SK-N-SH (cell line): ENCODE measurements at regions not wholly inside any gene's neighbourhood (a gene's known extent, or its start where the extent isn't known, plus 50 kb on each side); places are given as distances from the start of the nearest gene placed in this dataset.

Source experiments
- CTCF ChIA-PET: fragments of 300-600, 350-600 bp; formaldehyde crosslinking; extraction: SDS; loops from one replicate; lab custom pipeline; 2021; lab: Yijun Ruan, JAX
- POLR2A ChIA-PET: fragments of 350-600 bp; sonication (Branson Sonifier 250); formaldehyde crosslinking; extraction: SDS; loops from one replicate; lab custom pipeline; 2020; ENCODE audit warnings: antibody characterized with exemption, inconsistent platforms; lab: Yijun Ruan, JAX
- DNase-seq: peaks from one replicate; pipeline ENCODE4 v3.0.0; 2012
- H2AFZ ChIP-seq: fragments of 200-600 bp; sonication (generic); 2 replicates; pipeline ENCODE4 v1.8.1; 2016; ENCODE audit warnings: antibody characterized with exemption, mild to moderate bottlenecking, low read depth
- H3F3A ChIP-seq: fragments of 200-600 bp; sonication (generic); replicated peaks from 2 replicates; pipeline ENCODE3; 2016; ENCODE audit warnings: antibody characterized with exemption, mild to moderate bottlenecking; ENCODE audit not compliant: insufficient read depth
- H3K27ac ChIP-seq, 2 experiments: fragments of 200-500 bp in 1 of 2; fragments of 200-600 bp in 1 of 2; sonication (Bioruptor generic) in 1 of 2; sonication (generic), shearing (Covaris generic) in 1 of 2; 2 replicates each; pipeline versions ENCODE4 v1.5.1 to v1.6.1; 2014 to 2016; ENCODE audit warnings: low read depth in 2 of 2, inconsistent platforms in 1 of 2, low read length in 1 of 2, mild to moderate bottlenecking in 1 of 2, mixed read lengths in 1 of 2
- H3K27me3 ChIP-seq: fragments of 200-600 bp; sonication (generic), shearing (Covaris generic); 2 replicates; pipeline ENCODE4 v1.6.1; 2016; ENCODE audit warnings: mixed run types; ENCODE audit not compliant: insufficient read depth
- H3K36me3 ChIP-seq, 2 experiments: fragments of 200-500 bp in 1 of 2; fragments of 200-600 bp in 1 of 2; sonication (Bioruptor generic) in 1 of 2; sonication (generic) in 1 of 2; replicated peaks in 1 of 2; 2 replicates each; pipeline versions ENCODE3 to v1.5.1; 2014 to 2016; ENCODE audit warnings: low read length in 1 of 2, mild to moderate bottlenecking in 1 of 2; ENCODE audit not compliant: insufficient read depth in 2 of 2, control insufficient read depth in 1 of 2
- H3K4me1 ChIP-seq, 2 experiments: fragments of 200-500 bp in 1 of 2; fragments of 200-600 bp in 1 of 2; sonication (Bioruptor generic) in 1 of 2; sonication (generic), shearing (Covaris generic) in 1 of 2; 2 replicates each; pipeline versions ENCODE4 v1.5.1 to v1.6.1; 2014 to 2016; ENCODE audit warnings: low read depth in 1 of 2, low read length in 1 of 2, mixed run types in 1 of 2; ENCODE audit not compliant: insufficient read depth in 2 of 2, control insufficient read depth in 1 of 2
- H3K4me2 ChIP-seq: fragments of 200-600 bp; sonication (generic), shearing (Covaris generic); 2 replicates; pipeline ENCODE4 v1.6.1; 2017; ENCODE audit warnings: mixed run types
- H3K4me3 ChIP-seq, 2 experiments: fragments of 200-500 bp in 1 of 2; fragments of 200-600 bp in 1 of 2; sonication (Bioruptor generic) in 1 of 2; sonication (generic), shearing (Covaris generic) in 1 of 2; 2 replicates each; pipeline versions ENCODE4 v1.5.1 to v1.8.1; 2014 to 2016; ENCODE audit warnings: low read depth in 2 of 2, inconsistent platforms in 1 of 2, low read length in 1 of 2, mild to moderate bottlenecking in 1 of 2, mixed read lengths in 1 of 2, moderate library complexity in 1 of 2
- H3K79me2 ChIP-seq: fragments of 200-600 bp; sonication (generic); 2 replicates; pipeline ENCODE4 v1.8.1; 2017; ENCODE audit warnings: mild to moderate bottlenecking; ENCODE audit not compliant: insufficient read depth
- H3K9ac ChIP-seq: fragments of 200-600 bp; sonication (generic); 2 replicates; pipeline ENCODE4 v1.6.1; 2017; ENCODE audit warnings: mixed run types
- H3K9me2 ChIP-seq: fragments of 200-600 bp; sonication (generic); 2 replicates; pipeline ENCODE4 v1.6.1; 2017; ENCODE audit warnings: mixed run types
- H3K9me3 ChIP-seq: fragments of 200-600 bp; sonication (generic); 2 replicates; pipeline ENCODE4 v1.6.1; 2017; ENCODE audit warnings: mixed run types, mild to moderate bottlenecking, moderate library complexity
- H4K20me1 ChIP-seq: fragments of 200-600 bp; sonication (generic); 2 replicates; pipeline ENCODE4 v1.6.1; 2017; ENCODE audit warnings: mild to moderate bottlenecking, mixed run types; ENCODE audit not compliant: insufficient read depth
- ELF1 ChIP-seq: IDR thresholded peaks from 2 replicates; pipeline ENCODE4 v1.4.0; 2012
- EZH2phosphoT487 ChIP-seq: fragments of 200-600 bp; sonication (generic); IDR thresholded peaks from 2 replicates; pipeline ENCODE4 v1.6.1; 2017; ENCODE audit warnings: low read depth, mixed run types, mild to moderate bottlenecking, antibody characterized with exemption, moderate library complexity, borderline replicate concordance
- FOSL2 ChIP-seq: IDR thresholded peaks from 2 replicates; pipeline ENCODE4 v1.4.0; 2012; ENCODE audit warnings: low read depth, mild to moderate bottlenecking, moderate library complexity, borderline replicate concordance
- FOXJ3 ChIP-seq: sonication (generic); formaldehyde crosslinking; IDR thresholded peaks from 2 replicates; pipeline ENCODE4 v1.5.1; 2020; ENCODE audit warnings: mild to moderate bottlenecking, missing genetic modification reagents
- FOXM1 ChIP-seq: IDR thresholded peaks from 2 replicates; pipeline ENCODE4 v1.4.0; 2012; ENCODE audit warnings: low read depth, mild to moderate bottlenecking
- GABPA ChIP-seq: IDR thresholded peaks from 2 replicates; pipeline ENCODE4 v1.4.0; 2012; ENCODE audit warnings: low read depth, mild to moderate bottlenecking
- GATA2 ChIP-seq: sonication (generic); formaldehyde crosslinking; IDR thresholded peaks from 2 replicates; pipeline ENCODE4 v1.5.0; 2020; ENCODE audit warnings: mild to moderate bottlenecking, missing genetic modification reagents
- JUND ChIP-seq: IDR thresholded peaks from 2 replicates; pipeline ENCODE4 v1.4.0; 2012
- MEF2A ChIP-seq: IDR thresholded peaks from 2 replicates; pipeline ENCODE4 v1.4.0; 2012; ENCODE audit warnings: low read depth, borderline replicate concordance
- NRF1 ChIP-seq: IDR thresholded peaks from 2 replicates; pipeline ENCODE4 v1.6.1; 2012; ENCODE audit warnings: low read depth, mild to moderate bottlenecking, low read length
- PBX3 ChIP-seq: IDR thresholded peaks from 2 replicates; pipeline ENCODE4; 2012
- POLR2AphosphoS5 ChIP-seq: IDR thresholded peaks from 2 replicates; pipeline ENCODE4 v1.6.1; 2012; ENCODE audit warnings: low read depth, low read length
- RAD21 ChIP-seq: IDR thresholded peaks from 2 replicates; pipeline ENCODE4 v1.6.1; 2012; ENCODE audit warnings: mild to moderate bottlenecking, low read length
- RCOR1 ChIP-seq: fragments of 150-350 bp; IDR thresholded peaks from 2 replicates; pipeline ENCODE4 v1.6.1; 2017; ENCODE audit warnings: antibody characterized with exemption, low read length
- RFX5 ChIP-seq: IDR thresholded peaks from 2 replicates; pipeline ENCODE4 v1.6.1; 2012; ENCODE audit warnings: mild to moderate bottlenecking, improper control_type of control experiment, low read length
- RXRA ChIP-seq: IDR thresholded peaks from 2 replicates; pipeline ENCODE4 v1.4.0; 2012; ENCODE audit warnings: low read depth, mild to moderate bottlenecking, borderline replicate concordance
- SMC3 ChIP-seq: IDR thresholded peaks from 2 replicates; pipeline ENCODE4 v1.6.1; 2012; ENCODE audit warnings: low read depth, low read length, improper control_type of control experiment
- TCF12 ChIP-seq: IDR thresholded peaks from 2 replicates; pipeline ENCODE4 v1.4.0; 2012
- WGBS: methylation state at CpG from one replicate; pipeline ENCODE4 v1.1.6; 2017; ENCODE audit warnings: low lambda C conversion rate; 5-methylcytosine and 5-hydroxymethylcytosine counted together
- TF ChIP-seq, protein P1 (sequence below): fragments of 150-350 bp; IDR thresholded peaks from 2 replicates; pipeline ENCODE4 v1.6.1; 2017; ENCODE audit warnings: antibody characterized with exemption, low read length, low read depth, borderline replicate concordance

- H4K20me1 ChIP-seq = no peaks in the 10 kb centered on the region
- H3K27ac ChIP-seq = no peak overlapping the region
- no peaks in the 10 kb centered on the region for H3K36me3 ChIP-seq
- CTCF ChIA-PET = interaction anchor here (0.9 kb wide), 1 partner anchor 12 kb away, joined by 3 read pairs; no protein-coding TSS in a partner anchor
- H3K4me2 ChIP-seq = no peak overlapping the region
- no peaks in the 10 kb centered on the region for H3F3A ChIP-seq
- peaks cover 3% of the 10 kb centered on the region; the same call in 1 of the 2 replicates for H3K9me3 ChIP-seq
- 22% methylated on average over 3 of the region's 3 CpGs for WGBS
- TF ChIP-seq FOSL2 (no peak), EZH2phosphoT487 (no peak), FOXJ3 (CRISPR knock-in tag) (no peak), RCOR1 (no peak), GATA2 (CRISPR knock-in tag) (no peak), MEF2A (no peak), GABPA (no peak)
- H3K27me3 ChIP-seq = no peaks in the 10 kb centered on the region
- 0 out of 2 replicates have a peak, but pooled peaks cover 3% of the 10 kb centered on the region for H3K9me2 ChIP-seq
- POLR2A ChIA-PET = no interaction called here
- H3K79me2 ChIP-seq = no peaks in the 10 kb centered on the region
- H2AFZ ChIP-seq = no peak overlapping the region
- H3K4me3 ChIP-seq = no peak overlapping the region
- H3K9ac ChIP-seq = no peak overlapping the region
- H3K4me1 ChIP-seq = no peaks in the 10 kb centered on the region
- DNase-seq = no peak
These were observed 116.2 kb upstream of the SOX11 start for GRCh38 chr2:5576015-5576414.

DNA sequence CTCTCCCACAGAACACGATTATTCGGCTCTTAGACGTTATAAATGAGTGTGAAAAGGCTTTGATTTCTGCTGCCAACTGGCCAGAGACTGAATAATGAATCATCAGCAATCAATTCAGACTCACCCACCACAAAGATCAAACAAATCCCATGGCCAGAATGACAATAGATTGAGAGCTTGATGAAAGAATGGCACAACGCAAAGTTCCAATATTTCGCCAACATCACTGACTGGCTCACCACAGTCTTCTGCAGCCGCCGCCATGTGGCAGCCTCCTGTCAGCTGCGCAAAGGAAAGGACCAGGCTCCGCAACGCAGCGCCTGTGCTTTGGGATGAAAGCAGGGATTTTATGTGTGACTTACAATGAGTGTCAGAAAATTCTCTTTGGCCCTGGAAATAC is 104.4 kb upstream of the SOX11 start:
- Histone ChIP-seq H3K4me3 (no peak overlapping the region), H3K9ac (no peak overlapping the region), H3K4me2 (no peak overlapping the region), H2AFZ (no peak overlapping the region), H3K4me1 (peaks cover 0 to 3% of the 10 kb centered on the region in 2 experiments; a peak in 1 of 4 replicates), H3K36me3 (no peaks in the 10 kb centered on the region), H3K79me2 (no peaks in the 10 kb centered on the region), H3K9me3 (no peaks in the 10 kb centered on the region), H3K9me2 (no peaks in the 10 kb centered on the region), H3K27ac (no peak overlapping the region), H4K20me1 (no peaks in the 10 kb centered on the region), H3K27me3 (no peaks in the 10 kb centered on the region), H3F3A (no peaks in the 10 kb centered on the region)
- TF ChIP-seq NRF1 = no peak
- no peak for TF ChIP-seq FOXJ3 (CRISPR knock-in tag)
- TF ChIP-seq, protein P1, sequence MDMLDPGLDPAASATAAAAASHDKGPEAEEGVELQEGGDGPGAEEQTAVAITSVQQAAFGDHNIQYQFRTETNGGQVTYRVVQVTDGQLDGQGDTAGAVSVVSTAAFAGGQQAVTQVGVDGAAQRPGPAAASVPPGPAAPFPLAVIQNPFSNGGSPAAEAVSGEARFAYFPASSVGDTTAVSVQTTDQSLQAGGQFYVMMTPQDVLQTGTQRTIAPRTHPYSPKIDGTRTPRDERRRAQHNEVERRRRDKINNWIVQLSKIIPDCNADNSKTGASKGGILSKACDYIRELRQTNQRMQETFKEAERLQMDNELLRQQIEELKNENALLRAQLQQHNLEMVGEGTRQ = no peak
- TF ChIP-seq RXRA = no peak
- no peak for TF ChIP-seq RFX5
- TF ChIP-seq ELF1 = no peak
- no peak for TF ChIP-seq GATA2 (CRISPR knock-in tag)
- no peak for TF ChIP-seq SMC3
- no peak for TF ChIP-seq FOXM1
- no peak for TF ChIP-seq POLR2AphosphoS5
- TF ChIP-seq JUND = no peak
- TF ChIP-seq RAD21 = no peak
- TF ChIP-seq FOSL2 = no peak
- TF ChIP-seq TCF12 = no peak
- no peak for TF ChIP-seq PBX3
- no peak for TF ChIP-seq EZH2phosphoT487
- ChIA-PET POLR2A (no interaction called here), CTCF (no interaction called here)
- DNase-seq = no peak
- WGBS = 68% methylated on average over 11 of the region's 11 CpGs
